Cardiac muscle cell (in vitro differentiated cells and primary cell): ENCODE measurements at regions not wholly inside any gene's neighbourhood (a gene's known extent, or its start where the extent isn't known, plus 50 kb on each side); places are given as distances from the start of the nearest gene placed in this dataset.
"Not testable (repeated sequence)": the region's sequence is repeated elsewhere in the genome, so short reads cannot be mapped to it uniquely, and the experiment has no call there.

Source experiments
- DNase-seq, 2 donors: peaks; one replicate each; pipeline versions ENCODE4 v3.0.0 to v3.0.0-alpha.2; 2010 to 2017; ENCODE audit warnings: low read depth in 1 of 2, low spot score in 1 of 2
- H3K27ac ChIP-seq: fragments of 200-600 bp; sonication (generic); 2 replicates; pipeline ENCODE4 v1.5.1; 2016
- H3K27me3 ChIP-seq: fragments of 200-600 bp; sonication (generic); 2 replicates; pipeline ENCODE4 v1.6.0; 2016; ENCODE audit warnings: control low read depth
- H3K36me3 ChIP-seq: fragments of 200-600 bp; sonication (generic); 2 replicates; pipeline ENCODE4 v1.5.1; 2016; ENCODE audit warnings: control low read depth
- H3K4me1 ChIP-seq: fragments of 200-600 bp; sonication (generic); 2 replicates; pipeline ENCODE4 v1.8.1; 2017; ENCODE audit warnings: low read depth, mild to moderate bottlenecking, mixed run types
- H3K4me3 ChIP-seq: fragments of 200-600 bp; sonication (generic); 2 replicates; pipeline ENCODE4 v1.5.1; 2016; ENCODE audit warnings: mild to moderate bottlenecking
- H3K9me3 ChIP-seq: fragments of 200-600 bp; sonication (generic); 2 replicates; pipeline ENCODE4 v1.5.1; 2017; ENCODE audit warnings: low read depth, mild to moderate bottlenecking, control low read depth
- CTCF ChIP-seq: IDR thresholded peaks from 2 replicates; pipeline ENCODE4 v1.5.1; 2012; ENCODE audit warnings: low read depth, mild to moderate bottlenecking, low read length

GRCh38 chr3:194880940-194881925 is 195.6 kb downstream of the FAM43A start:
- no peaks in the 10 kb centered on the region for H3K36me3 ChIP-seq
- no peaks in the 10 kb centered on the region for H3K27me3 ChIP-seq
- peaks cover 11% of the 10 kb centered on the region for H3K4me1 ChIP-seq
- no peak for TF ChIP-seq CTCF
- DNase-seq = no peak
- H3K4me3 ChIP-seq = no peak overlapping the region
- no peak overlapping the region for H3K27ac ChIP-seq
- no peaks in the 10 kb centered on the region for H3K9me3 ChIP-seq

GRCh38 chr3:194884649-194885315 is 199.1 kb downstream of the FAM43A start:
- DNase-seq = peak in 1 of 2 donors; percentile 45
- peaks cover 3% of the 10 kb centered on the region for H3K4me1 ChIP-seq
- H3K27ac ChIP-seq = no peak overlapping the region
- no peaks in the 10 kb centered on the region for H3K36me3 ChIP-seq
- no peaks in the 10 kb centered on the region for H3K27me3 ChIP-seq
- no peak for TF ChIP-seq CTCF
- no peak overlapping the region for H3K4me3 ChIP-seq
- H3K9me3 ChIP-seq = no peaks in the 10 kb centered on the region

GRCh38 chr3:194885766-194886165 is 200.1 kb downstream of the FAM43A start:
- Histone ChIP-seq H3K9me3 (no peaks in the 10 kb centered on the region), H3K36me3 (no peaks in the 10 kb centered on the region), H3K4me3 (no peak overlapping the region), H3K27ac (no peak overlapping the region), H3K27me3 (no peaks in the 10 kb centered on the region), H3K4me1 (no peaks in the 10 kb centered on the region)
- no peak for DNase-seq
- no peak for TF ChIP-seq CTCF

GRCh38 chr3:194886836-194887235 is 201.2 kb downstream of the FAM43A start:
- no peaks in the 10 kb centered on the region for H3K4me1 ChIP-seq
- H3K27ac ChIP-seq = no peak overlapping the region
- no peak for DNase-seq
- no peaks in the 10 kb centered on the region for H3K27me3 ChIP-seq
- no peak for TF ChIP-seq CTCF
- H3K36me3 ChIP-seq = no peaks in the 10 kb centered on the region
- H3K9me3 ChIP-seq = no peaks in the 10 kb centered on the region
- H3K4me3 ChIP-seq = no peak overlapping the region

GRCh38 chr3:194888062-194888461 is 202.4 kb downstream of the FAM43A start:
- not testable (repeated sequence) for H3K9me3 ChIP-seq, H3K4me3 ChIP-seq, H3K27me3 ChIP-seq, DNase-seq, H3K27ac ChIP-seq, H3K4me1 ChIP-seq, H3K36me3 ChIP-seq

- H3K4me1 ChIP-seq = no peaks in the 10 kb centered on the region
- no peaks in the 10 kb centered on the region for H3K9me3 ChIP-seq
- no peak for TF ChIP-seq CTCF
- H3K27ac ChIP-seq = no peak overlapping the region
- H3K27me3 ChIP-seq = no peaks in the 10 kb centered on the region
- no peak for DNase-seq
- H3K4me3 ChIP-seq = no peak overlapping the region
- H3K36me3 ChIP-seq = no peaks in the 10 kb centered on the region
Observed at GRCh38 chr3:194888916-194889315, 203.2 kb downstream of the FAM43A start.
